ENCODE measurements at regions not wholly inside any gene's neighbourhood (a gene's known extent, or its start where the extent isn't known, plus 50 kb on each side); places are given as distances from the start of the nearest gene placed in this dataset.

- no peaks in the 10 kb centered on the region for H3K36me3 ChIP-seq (ENCODE audit: insufficient read depth, low read length)
- H3K4me1 ChIP-seq (ENCODE audit: insufficient read depth, low read length, severe bottlenecking), result peaks cover 4% of the 10 kb centered on the region
- no peak overlapping the region for H3K9ac ChIP-seq (ENCODE audit: low read length)
- H3K27me3 ChIP-seq (ENCODE audit: insufficient read depth, low read length), result peaks cover 13% of the 10 kb centered on the region; the same call in 1 of the 2 replicates
- no peak overlapping the region; the same call in 1 of the 2 replicates for H3K4me2 ChIP-seq (ENCODE audit: low read length)
- no peaks in the 10 kb centered on the region for H4K20me1 ChIP-seq (ENCODE audit: insufficient read depth, low read length)
- no peaks in the 10 kb centered on the region for H3K9me2 ChIP-seq (ENCODE audit: low read depth, low read length)
- no peak overlapping the region for H2AFZ ChIP-seq (ENCODE audit: low read length)
- no peak overlapping the region for H3K27ac ChIP-seq (ENCODE audit: low read depth, low read length, poor library complexity, severe bottlenecking)
- no peaks in the 10 kb centered on the region for H3F3A ChIP-seq (ENCODE audit: insufficient read depth, low read length)
- TF ChIP-seq EZH2 (IDR thresholded peaks at IDR 0.05; ENCODE audit: borderline replicate concordance, low read length) (no peak), CTCF (IDR thresholded peaks at IDR 0.05; ENCODE audit: low read length) (no peak)
- H3K9me3 ChIP-seq (ENCODE audit: low read length), result no peaks in the 10 kb centered on the region
- H3K4me3 ChIP-seq (ENCODE audit: low read depth, low read length, poor library complexity, severe bottlenecking), result no peak overlapping the region
- no peaks in the 10 kb centered on the region for H3K79me2 ChIP-seq (ENCODE audit: insufficient read depth, low read length)
Measured at GRCh38 chr6:166758136-166758704, 131.2 kb upstream of the RPS6KA2 start.

GRCh38 chr6:166757232-166758135 lies 130.4 kb upstream of the RPS6KA2 start:
- no peak overlapping the region for H3K9ac ChIP-seq (ENCODE audit: low read length)
- H3K4me1 ChIP-seq (ENCODE audit: insufficient read depth, low read length, severe bottlenecking), result peaks cover 4% of the 10 kb centered on the region
- H3F3A ChIP-seq (ENCODE audit: insufficient read depth, low read length), result no peaks in the 10 kb centered on the region
- no peaks in the 10 kb centered on the region for H3K36me3 ChIP-seq (ENCODE audit: insufficient read depth, low read length)
- no peak for TF ChIP-seq EZH2 (IDR thresholded peaks at IDR 0.05; ENCODE audit: borderline replicate concordance, low read length)
- no peak for TF ChIP-seq CTCF (IDR thresholded peaks at IDR 0.05; ENCODE audit: low read length)
- H3K9me2 ChIP-seq (ENCODE audit: low read depth, low read length), result no peaks in the 10 kb centered on the region
- H3K9me3 ChIP-seq (ENCODE audit: low read length), result no peaks in the 10 kb centered on the region
- no peak overlapping the region for H3K27ac ChIP-seq (ENCODE audit: low read depth, low read length, poor library complexity, severe bottlenecking)
- no peak overlapping the region for H2AFZ ChIP-seq (ENCODE audit: low read length)
- H3K4me2 ChIP-seq (ENCODE audit: low read length), result no peak overlapping the region; the same call in 1 of the 2 replicates
- H3K4me3 ChIP-seq (ENCODE audit: low read depth, low read length, poor library complexity, severe bottlenecking), result no peak overlapping the region
- H4K20me1 ChIP-seq (ENCODE audit: insufficient read depth, low read length), result no peaks in the 10 kb centered on the region
- peaks cover 13% of the 10 kb centered on the region; the same call in 1 of the 2 replicates for H3K27me3 ChIP-seq (ENCODE audit: insufficient read depth, low read length)
- H3K79me2 ChIP-seq (ENCODE audit: insufficient read depth, low read length), result no peaks in the 10 kb centered on the region

- Histone ChIP-seq H3K4me2 (ENCODE audit: low read length) (no peak overlapping the region), H3K9ac (ENCODE audit: low read length) (no peak overlapping the region), H3K4me3 (ENCODE audit: low read depth, low read length, poor library complexity, severe bottlenecking) (no peak overlapping the region), H3K36me3 (ENCODE audit: insufficient read depth, low read length) (no peaks in the 10 kb centered on the region), H3K9me2 (ENCODE audit: low read depth, low read length) (no peaks in the 10 kb centered on the region), H3K9me3 (ENCODE audit: low read length) (no peaks in the 10 kb centered on the region), H2AFZ (ENCODE audit: low read length) (no peak overlapping the region), H3K27ac (ENCODE audit: low read depth, low read length, poor library complexity, severe bottlenecking) (no peak overlapping the region), H4K20me1 (ENCODE audit: insufficient read depth, low read length) (no peaks in the 10 kb centered on the region), H3K4me1 (ENCODE audit: insufficient read depth, low read length, severe bottlenecking) (peaks cover 4% of the 10 kb centered on the region), H3K27me3 (ENCODE audit: insufficient read depth, low read length) (peaks cover 11% of the 10 kb centered on the region; the same call in 1 of the 2 replicates), H3F3A (ENCODE audit: insufficient read depth, low read length) (no peaks in the 10 kb centered on the region), H3K79me2 (ENCODE audit: insufficient read depth, low read length) (no peaks in the 10 kb centered on the region)
- no peak for TF ChIP-seq CTCF (IDR thresholded peaks at IDR 0.05; ENCODE audit: low read length)
- TF ChIP-seq EZH2 (IDR thresholded peaks at IDR 0.05; ENCODE audit: borderline replicate concordance, low read length), result no peak
Measured at GRCh38 chr6:166754218-166755030, 127.4 kb upstream of the RPS6KA2 start.

Measured in OCI-LY1 (cell line).